ENCODE measurements at regions not wholly inside any gene's neighbourhood (a gene's known extent, or its start where the extent isn't known, plus 50 kb on each side); places are given as distances from the start of the nearest gene placed in this dataset.

GRCh38 chr1:30029677-30030076, 693.7 kb downstream of the MATN1 start:
- H3K79me2 ChIP-seq (ENCODE audit: control insufficient read depth, insufficient read depth, low read length, unreplicated experiment), result no peaks in the 10 kb centered on the region
- H3K4me3 ChIP-seq (ENCODE audit: low read depth, low read length), result no peak overlapping the region
- H3K27ac ChIP-seq (ENCODE audit: low read depth, low read length), result no peak overlapping the region
- H3K4me1 ChIP-seq (ENCODE audit: control insufficient read depth, insufficient read depth, low read length, unreplicated experiment), result no peaks in the 10 kb centered on the region
- H2AFZ ChIP-seq (ENCODE audit: low read length, unreplicated experiment), result no peak overlapping the region
- H3K27me3 ChIP-seq (ENCODE audit: insufficient read depth, low read length), result no peaks in the 10 kb centered on the region
- H3K36me3 ChIP-seq (ENCODE audit: insufficient read depth, low read length), result no peaks in the 10 kb centered on the region

- no peaks in the 10 kb centered on the region for H3K4me1 ChIP-seq (ENCODE audit: control insufficient read depth, insufficient read depth, low read length, unreplicated experiment)
- no peaks in the 10 kb centered on the region for H3K27me3 ChIP-seq (ENCODE audit: insufficient read depth, low read length)
- no peaks in the 10 kb centered on the region for H3K79me2 ChIP-seq (ENCODE audit: control insufficient read depth, insufficient read depth, low read length, unreplicated experiment)
- H3K27ac ChIP-seq (ENCODE audit: low read depth, low read length), result no peak overlapping the region
- no peak overlapping the region for H3K4me3 ChIP-seq (ENCODE audit: low read depth, low read length)
- H3K36me3 ChIP-seq (ENCODE audit: insufficient read depth, low read length), result no peaks in the 10 kb centered on the region
- no peak overlapping the region for H2AFZ ChIP-seq (ENCODE audit: low read length, unreplicated experiment)
Observed at GRCh38 chr1:30028939-30029338, 694.4 kb downstream of the MATN1 start.

GRCh38 chr1:30028283-30028682, 695.1 kb downstream of the MATN1 start:
- no peak overlapping the region for H3K27ac ChIP-seq (ENCODE audit: low read depth, low read length)

GRCh38 chr1:30027247-30027646, 696.1 kb downstream of the MATN1 start:
- Histone ChIP-seq H3K27ac (ENCODE audit: low read depth, low read length) (no peak overlapping the region), H3K79me2 (ENCODE audit: control insufficient read depth, insufficient read depth, low read length, unreplicated experiment) (no peaks in the 10 kb centered on the region), H3K27me3 (ENCODE audit: insufficient read depth, low read length) (no peaks in the 10 kb centered on the region)

More at GRCh38 chr1:30028283-30028682, 695.1 kb downstream of the MATN1 start:
- Histone ChIP-seq H3K27me3 (ENCODE audit: insufficient read depth, low read length) (no peaks in the 10 kb centered on the region), H3K4me1 (ENCODE audit: control insufficient read depth, insufficient read depth, low read length, unreplicated experiment) (no peaks in the 10 kb centered on the region), H2AFZ (ENCODE audit: low read length, unreplicated experiment) (no peak overlapping the region), H3K4me3 (ENCODE audit: low read depth, low read length) (no peak overlapping the region), H3K36me3 (ENCODE audit: insufficient read depth, low read length) (no peaks in the 10 kb centered on the region), H3K79me2 (ENCODE audit: control insufficient read depth, insufficient read depth, low read length, unreplicated experiment) (no peaks in the 10 kb centered on the region)

GRCh38 chr1:30024411-30025195, 698.8 kb downstream of the MATN1 start:
- H3K4me3 ChIP-seq (ENCODE audit: low read depth, low read length), result no peak overlapping the region
- no peaks in the 10 kb centered on the region for H3K27me3 ChIP-seq (ENCODE audit: insufficient read depth, low read length)
- H3K4me1 ChIP-seq (ENCODE audit: control insufficient read depth, insufficient read depth, low read length, unreplicated experiment), result no peaks in the 10 kb centered on the region
- no peaks in the 10 kb centered on the region for H3K79me2 ChIP-seq (ENCODE audit: control insufficient read depth, insufficient read depth, low read length, unreplicated experiment)
- no peak overlapping the region for H2AFZ ChIP-seq (ENCODE audit: low read length, unreplicated experiment)
- no peaks in the 10 kb centered on the region for H3K36me3 ChIP-seq (ENCODE audit: insufficient read depth, low read length)
- no peak overlapping the region for H3K27ac ChIP-seq (ENCODE audit: low read depth, low read length)

More at GRCh38 chr1:30027247-30027646, 696.1 kb downstream of the MATN1 start:
- Histone ChIP-seq H3K36me3 (ENCODE audit: insufficient read depth, low read length) (no peaks in the 10 kb centered on the region), H3K4me1 (ENCODE audit: control insufficient read depth, insufficient read depth, low read length, unreplicated experiment) (no peaks in the 10 kb centered on the region), H2AFZ (ENCODE audit: low read length, unreplicated experiment) (no peak overlapping the region), H3K4me3 (ENCODE audit: low read depth, low read length) (no peak overlapping the region)

- Histone ChIP-seq H3K4me3 (ENCODE audit: low read depth, low read length) (no peak overlapping the region), H3K79me2 (ENCODE audit: control insufficient read depth, insufficient read depth, low read length, unreplicated experiment) (no peaks in the 10 kb centered on the region)
Observed at GRCh38 chr1:30023339-30024022, 699.9 kb downstream of the MATN1 start.

GRCh38 chr1:30014031-30014430, 709.4 kb downstream of the MATN1 start:
- H3K36me3 ChIP-seq (ENCODE audit: insufficient read depth, low read length), result no peaks in the 10 kb centered on the region
- no peak overlapping the region for H3K27ac ChIP-seq (ENCODE audit: low read depth, low read length)
- no peaks in the 10 kb centered on the region for H3K27me3 ChIP-seq (ENCODE audit: insufficient read depth, low read length)
- H3K4me3 ChIP-seq (ENCODE audit: low read depth, low read length), result no peak overlapping the region
- H3K4me1 ChIP-seq (ENCODE audit: control insufficient read depth, insufficient read depth, low read length, unreplicated experiment), result no peaks in the 10 kb centered on the region
- H3K79me2 ChIP-seq (ENCODE audit: control insufficient read depth, insufficient read depth, low read length, unreplicated experiment), result no peaks in the 10 kb centered on the region
- H2AFZ ChIP-seq (ENCODE audit: low read length, unreplicated experiment), result no peak overlapping the region

More at GRCh38 chr1:30023339-30024022, 699.9 kb downstream of the MATN1 start:
- Histone ChIP-seq H3K27me3 (ENCODE audit: insufficient read depth, low read length) (no peaks in the 10 kb centered on the region), H3K27ac (ENCODE audit: low read depth, low read length) (no peak overlapping the region), H3K36me3 (ENCODE audit: insufficient read depth, low read length) (no peaks in the 10 kb centered on the region), H2AFZ (ENCODE audit: low read length, unreplicated experiment) (no peak overlapping the region), H3K4me1 (ENCODE audit: control insufficient read depth, insufficient read depth, low read length, unreplicated experiment) (no peaks in the 10 kb centered on the region)

GRCh38 chr1:30012455-30013440, 710.6 kb downstream of the MATN1 start:
- H3K79me2 ChIP-seq (ENCODE audit: control insufficient read depth, insufficient read depth, low read length, unreplicated experiment), result no peaks in the 10 kb centered on the region
- no peaks in the 10 kb centered on the region for H3K36me3 ChIP-seq (ENCODE audit: insufficient read depth, low read length)
- no peak overlapping the region for H2AFZ ChIP-seq (ENCODE audit: low read length, unreplicated experiment)
- H3K4me1 ChIP-seq (ENCODE audit: control insufficient read depth, insufficient read depth, low read length, unreplicated experiment), result no peaks in the 10 kb centered on the region
- H3K27me3 ChIP-seq (ENCODE audit: insufficient read depth, low read length), result no peaks in the 10 kb centered on the region
- H3K4me3 ChIP-seq (ENCODE audit: low read depth, low read length), result no peak overlapping the region
- no peak overlapping the region for H3K27ac ChIP-seq (ENCODE audit: low read depth, low read length)

- Histone ChIP-seq H3K36me3 (ENCODE audit: insufficient read depth, low read length) (no peaks in the 10 kb centered on the region), H3K4me3 (ENCODE audit: low read depth, low read length) (no peak overlapping the region), H3K27ac (ENCODE audit: low read depth, low read length) (no peak overlapping the region), H3K4me1 (ENCODE audit: control insufficient read depth, insufficient read depth, low read length, unreplicated experiment) (no peaks in the 10 kb centered on the region), H2AFZ (ENCODE audit: low read length, unreplicated experiment) (no peak overlapping the region), H3K27me3 (ENCODE audit: insufficient read depth, low read length) (no peaks in the 10 kb centered on the region), H3K79me2 (ENCODE audit: control insufficient read depth, insufficient read depth, low read length, unreplicated experiment) (no peaks in the 10 kb centered on the region)
Observed at GRCh38 chr1:30011970-30012369, 711.4 kb downstream of the MATN1 start.

- Histone ChIP-seq H3K4me3 (ENCODE audit: low read depth, low read length) (no peak overlapping the region), H3K27ac (ENCODE audit: low read depth, low read length) (no peak overlapping the region), H3K4me1 (ENCODE audit: control insufficient read depth, insufficient read depth, low read length, unreplicated experiment) (no peaks in the 10 kb centered on the region), H2AFZ (ENCODE audit: low read length, unreplicated experiment) (no peak overlapping the region), H3K27me3 (ENCODE audit: insufficient read depth, low read length) (no peaks in the 10 kb centered on the region), H3K36me3 (ENCODE audit: insufficient read depth, low read length) (no peaks in the 10 kb centered on the region), H3K79me2 (ENCODE audit: control insufficient read depth, insufficient read depth, low read length, unreplicated experiment) (no peaks in the 10 kb centered on the region)
Observed at GRCh38 chr1:30010506-30011106, 712.8 kb downstream of the MATN1 start.

Measured in ACC112 (cell line).